Lower leg skin (tissue), 3 donors: ENCODE measurements at regions not wholly inside any gene's neighbourhood (a gene's known extent, or its start where the extent isn't known, plus 50 kb on each side); places are given as distances from the start of the nearest gene placed in this dataset.

Experiments used
- POLR2A ChIP-seq, 2 donors: fragments of 450-650 bp; IDR thresholded peaks; one replicate each; pipeline ENCODE4 v1.6.1; 2016 to 2017; ENCODE audit warnings: antibody characterized with exemption in 2 of 2, mild to moderate bottlenecking in 1 of 2, moderate library complexity in 1 of 2
- TF ChIP-seq, protein P1 (sequence below), 3 donors: fragments of 450-650 bp; IDR thresholded peaks; one replicate each; pipeline ENCODE4 v1.5.1; 2016; ENCODE audit warnings: antibody characterized with exemption in 3 of 3, mild to moderate bottlenecking in 3 of 3, moderate library complexity in 2 of 3

DNA sequence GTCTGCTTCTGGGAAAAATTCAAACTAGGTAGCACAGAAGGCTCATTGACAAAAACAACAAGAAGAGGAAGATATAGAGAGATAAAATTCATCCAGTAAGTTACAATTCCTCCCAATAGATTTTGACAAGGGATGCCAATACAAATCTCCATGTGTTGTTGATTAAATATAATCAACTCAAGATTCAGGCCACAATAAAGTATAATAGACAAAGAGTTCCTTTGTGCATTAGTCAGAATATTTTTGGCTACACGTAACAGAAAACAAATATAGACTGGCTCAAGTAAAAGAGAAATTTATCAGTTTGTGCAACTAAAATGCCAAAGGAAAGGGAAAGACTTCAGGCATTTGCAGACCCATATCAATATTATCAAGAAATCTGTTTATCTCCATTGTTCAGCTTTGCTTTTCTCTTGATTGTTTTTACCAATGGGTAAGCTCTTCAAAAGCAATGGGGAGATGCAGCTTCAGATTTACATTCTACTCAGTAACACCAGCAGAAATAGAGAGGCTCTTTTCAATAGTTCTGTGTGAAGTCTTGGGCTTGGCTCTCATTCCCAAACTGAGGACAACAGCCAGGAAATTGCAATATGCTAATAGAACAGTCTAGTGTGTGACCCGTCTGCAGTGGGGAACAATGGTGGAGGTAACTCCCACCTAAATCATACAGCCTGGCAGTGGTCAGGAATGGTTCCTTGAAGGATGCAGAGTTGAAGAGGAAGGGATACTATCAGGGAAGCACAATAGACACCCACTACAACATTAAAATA, 77.6 kb upstream of the PROK2 start:
- TF ChIP-seq, protein P1, sequence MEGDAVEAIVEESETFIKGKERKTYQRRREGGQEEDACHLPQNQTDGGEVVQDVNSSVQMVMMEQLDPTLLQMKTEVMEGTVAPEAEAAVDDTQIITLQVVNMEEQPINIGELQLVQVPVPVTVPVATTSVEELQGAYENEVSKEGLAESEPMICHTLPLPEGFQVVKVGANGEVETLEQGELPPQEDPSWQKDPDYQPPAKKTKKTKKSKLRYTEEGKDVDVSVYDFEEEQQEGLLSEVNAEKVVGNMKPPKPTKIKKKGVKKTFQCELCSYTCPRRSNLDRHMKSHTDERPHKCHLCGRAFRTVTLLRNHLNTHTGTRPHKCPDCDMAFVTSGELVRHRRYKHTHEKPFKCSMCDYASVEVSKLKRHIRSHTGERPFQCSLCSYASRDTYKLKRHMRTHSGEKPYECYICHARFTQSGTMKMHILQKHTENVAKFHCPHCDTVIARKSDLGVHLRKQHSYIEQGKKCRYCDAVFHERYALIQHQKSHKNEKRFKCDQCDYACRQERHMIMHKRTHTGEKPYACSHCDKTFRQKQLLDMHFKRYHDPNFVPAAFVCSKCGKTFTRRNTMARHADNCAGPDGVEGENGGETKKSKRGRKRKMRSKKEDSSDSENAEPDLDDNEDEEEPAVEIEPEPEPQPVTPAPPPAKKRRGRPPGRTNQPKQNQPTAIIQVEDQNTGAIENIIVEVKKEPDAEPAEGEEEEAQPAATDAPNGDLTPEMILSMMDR (IDR thresholded peaks at IDR 0.05), result no peak
- TF ChIP-seq POLR2A (IDR thresholded peaks at IDR 0.05), result no peak
